ENCODE measurements at regions not wholly inside any gene's neighbourhood (a gene's known extent, or its start where the extent isn't known, plus 50 kb on each side); places are given as distances from the start of the nearest gene placed in this dataset.

- TF ChIP-seq, protein P1, sequence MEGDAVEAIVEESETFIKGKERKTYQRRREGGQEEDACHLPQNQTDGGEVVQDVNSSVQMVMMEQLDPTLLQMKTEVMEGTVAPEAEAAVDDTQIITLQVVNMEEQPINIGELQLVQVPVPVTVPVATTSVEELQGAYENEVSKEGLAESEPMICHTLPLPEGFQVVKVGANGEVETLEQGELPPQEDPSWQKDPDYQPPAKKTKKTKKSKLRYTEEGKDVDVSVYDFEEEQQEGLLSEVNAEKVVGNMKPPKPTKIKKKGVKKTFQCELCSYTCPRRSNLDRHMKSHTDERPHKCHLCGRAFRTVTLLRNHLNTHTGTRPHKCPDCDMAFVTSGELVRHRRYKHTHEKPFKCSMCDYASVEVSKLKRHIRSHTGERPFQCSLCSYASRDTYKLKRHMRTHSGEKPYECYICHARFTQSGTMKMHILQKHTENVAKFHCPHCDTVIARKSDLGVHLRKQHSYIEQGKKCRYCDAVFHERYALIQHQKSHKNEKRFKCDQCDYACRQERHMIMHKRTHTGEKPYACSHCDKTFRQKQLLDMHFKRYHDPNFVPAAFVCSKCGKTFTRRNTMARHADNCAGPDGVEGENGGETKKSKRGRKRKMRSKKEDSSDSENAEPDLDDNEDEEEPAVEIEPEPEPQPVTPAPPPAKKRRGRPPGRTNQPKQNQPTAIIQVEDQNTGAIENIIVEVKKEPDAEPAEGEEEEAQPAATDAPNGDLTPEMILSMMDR (IDR thresholded peaks at IDR 0.05; ENCODE audit: poor library complexity, severe bottlenecking), result no peak
- TF ChIP-seq RAD21 (conservative IDR thresholded peaks at IDR 0.05) (no peak), POLR2AphosphoS5 (IDR thresholded peaks at IDR 0.05) (no peak), SMC3 (conservative IDR thresholded peaks at IDR 0.05; ENCODE audit: poor library complexity) (no peak)
Measured at GRCh38 chr13:33383724-33384577, 98.4 kb upstream of the STARD13 start.
